ENCODE measurements at regions not wholly inside any gene's neighbourhood (a gene's known extent, or its start where the extent isn't known, plus 50 kb on each side); places are given as distances from the start of the nearest gene placed in this dataset.
"Not testable (repeated sequence)": the region's sequence is repeated elsewhere in the genome, so short reads cannot be mapped to it uniquely, and the experiment has no call there.

DNA sequence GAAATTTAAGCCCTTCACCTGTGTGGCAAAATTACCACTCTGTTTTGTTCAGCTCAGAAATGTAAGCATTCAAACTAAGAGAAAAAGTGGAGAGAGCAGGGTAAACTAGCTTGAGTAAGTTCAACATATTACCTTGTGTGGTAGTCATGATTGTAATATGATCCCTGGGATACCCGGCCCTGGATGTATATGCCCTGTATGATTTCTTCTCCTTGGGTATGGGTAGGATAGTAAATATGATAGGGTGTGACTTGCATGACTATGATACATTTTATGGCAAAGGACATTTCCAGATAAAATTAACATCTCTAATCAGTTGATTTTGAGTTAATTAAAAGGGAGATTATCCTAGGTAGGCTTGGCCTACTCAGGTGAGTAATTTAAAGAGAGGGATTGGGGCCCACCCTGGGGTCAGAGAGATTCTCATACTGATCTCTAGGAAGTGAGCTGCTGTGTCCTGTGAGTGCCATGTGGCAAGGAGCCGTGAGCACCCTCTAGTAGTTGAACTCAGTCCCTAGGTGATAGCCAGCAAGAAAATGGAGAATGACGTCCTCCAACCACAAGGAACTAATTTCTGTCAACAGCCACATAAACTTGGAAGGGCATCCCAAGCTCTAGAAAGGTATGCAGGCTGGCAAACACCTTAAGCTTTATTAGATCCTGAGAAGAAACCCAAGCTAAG lies 62.2 kb upstream of the ANXA1 start:
- TF ChIP-seq POLR2A (IDR thresholded peaks at IDR 0.05) (no peak), POLR2AphosphoS5 (IDR thresholded peaks at IDR 0.05) (no peak), EP300 (IDR thresholded peaks at IDR 0.05) (no peak)
- TF ChIP-seq, protein P1, sequence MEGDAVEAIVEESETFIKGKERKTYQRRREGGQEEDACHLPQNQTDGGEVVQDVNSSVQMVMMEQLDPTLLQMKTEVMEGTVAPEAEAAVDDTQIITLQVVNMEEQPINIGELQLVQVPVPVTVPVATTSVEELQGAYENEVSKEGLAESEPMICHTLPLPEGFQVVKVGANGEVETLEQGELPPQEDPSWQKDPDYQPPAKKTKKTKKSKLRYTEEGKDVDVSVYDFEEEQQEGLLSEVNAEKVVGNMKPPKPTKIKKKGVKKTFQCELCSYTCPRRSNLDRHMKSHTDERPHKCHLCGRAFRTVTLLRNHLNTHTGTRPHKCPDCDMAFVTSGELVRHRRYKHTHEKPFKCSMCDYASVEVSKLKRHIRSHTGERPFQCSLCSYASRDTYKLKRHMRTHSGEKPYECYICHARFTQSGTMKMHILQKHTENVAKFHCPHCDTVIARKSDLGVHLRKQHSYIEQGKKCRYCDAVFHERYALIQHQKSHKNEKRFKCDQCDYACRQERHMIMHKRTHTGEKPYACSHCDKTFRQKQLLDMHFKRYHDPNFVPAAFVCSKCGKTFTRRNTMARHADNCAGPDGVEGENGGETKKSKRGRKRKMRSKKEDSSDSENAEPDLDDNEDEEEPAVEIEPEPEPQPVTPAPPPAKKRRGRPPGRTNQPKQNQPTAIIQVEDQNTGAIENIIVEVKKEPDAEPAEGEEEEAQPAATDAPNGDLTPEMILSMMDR (IDR thresholded peaks at IDR 0.05) = no peak
- Histone ChIP-seq H3K27me3 (no peaks in the 10 kb centered on the region), H3K9me3 (no peaks in the 10 kb centered on the region), H3K27ac (no peak overlapping the region), H3K36me3 (no peaks in the 10 kb centered on the region), H3K4me3 (no peak overlapping the region), H3K4me1 (no peaks in the 10 kb centered on the region)
- DNase-seq (ENCODE audit: low spot score in 2 of 2) = no peak
- WGBS = 78% methylated on average over 3 of the region's 3 CpGs

DNA sequence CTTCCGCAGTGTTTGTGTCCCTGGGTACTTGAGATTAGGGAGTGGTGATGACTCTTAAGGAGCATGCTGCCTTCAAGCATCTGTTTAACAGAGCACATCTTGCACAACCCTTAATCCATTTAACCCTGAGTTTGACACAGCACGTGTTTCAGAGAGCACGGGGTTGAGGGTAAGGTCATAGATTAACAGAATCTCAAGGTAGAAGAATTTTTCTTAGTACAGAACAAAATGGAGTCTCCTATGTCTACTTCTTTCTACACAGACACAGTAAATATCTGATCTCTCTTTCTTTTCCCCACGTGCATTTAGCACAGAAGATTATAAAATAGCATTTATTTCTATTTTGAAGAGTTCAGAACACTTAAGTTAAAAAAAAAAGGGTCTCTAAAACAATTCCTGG lies 63.8 kb upstream of the ANXA1 start:
- H3K4me3 ChIP-seq; H3K4me1 ChIP-seq; H3K9me3 ChIP-seq; H3K27me3 ChIP-seq; H3K27ac ChIP-seq; DNase-seq (ENCODE audit: low spot score in 2 of 2); H3K36me3 ChIP-seq: not testable (repeated sequence)
- WGBS = 78% methylated on average over 3 of the region's 4 CpGs

DNA sequence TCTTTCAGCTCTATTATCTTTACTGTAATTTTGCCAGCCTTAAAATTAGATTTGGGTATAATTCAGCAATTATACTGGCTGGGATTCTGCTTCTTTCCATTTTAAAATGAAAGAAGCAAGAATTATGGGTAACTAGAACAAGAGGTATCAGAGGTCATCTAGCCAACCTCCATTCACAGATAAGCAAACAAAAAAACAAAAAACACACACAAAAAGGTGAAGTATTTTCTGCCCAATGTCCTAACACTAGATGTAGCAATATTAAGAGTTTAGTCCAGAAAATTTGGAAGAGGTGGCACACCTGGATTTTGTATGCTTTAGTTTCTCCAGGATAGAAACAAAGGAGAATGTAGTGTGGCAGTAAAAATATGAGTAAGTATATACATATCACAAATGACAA lies 68.1 kb upstream of the ANXA1 start:
- no peak for TF ChIP-seq EP300 (IDR thresholded peaks at IDR 0.05)
- TF ChIP-seq POLR2A (IDR thresholded peaks at IDR 0.05) = no peak
- no peak for TF ChIP-seq POLR2AphosphoS5 (IDR thresholded peaks at IDR 0.05)
- TF ChIP-seq, protein P1 (IDR thresholded peaks at IDR 0.05) = no peak
- H3K27me3 ChIP-seq = no peaks in the 10 kb centered on the region
- no peaks in the 10 kb centered on the region for H3K9me3 ChIP-seq
- H3K4me1 ChIP-seq = peaks cover 12% of the 10 kb centered on the region
- no peak for DNase-seq (ENCODE audit: low spot score in 2 of 2)
- no peak overlapping the region for H3K4me3 ChIP-seq
- no peaks in the 10 kb centered on the region for H3K36me3 ChIP-seq
- no peak overlapping the region for H3K27ac ChIP-seq

DNA sequence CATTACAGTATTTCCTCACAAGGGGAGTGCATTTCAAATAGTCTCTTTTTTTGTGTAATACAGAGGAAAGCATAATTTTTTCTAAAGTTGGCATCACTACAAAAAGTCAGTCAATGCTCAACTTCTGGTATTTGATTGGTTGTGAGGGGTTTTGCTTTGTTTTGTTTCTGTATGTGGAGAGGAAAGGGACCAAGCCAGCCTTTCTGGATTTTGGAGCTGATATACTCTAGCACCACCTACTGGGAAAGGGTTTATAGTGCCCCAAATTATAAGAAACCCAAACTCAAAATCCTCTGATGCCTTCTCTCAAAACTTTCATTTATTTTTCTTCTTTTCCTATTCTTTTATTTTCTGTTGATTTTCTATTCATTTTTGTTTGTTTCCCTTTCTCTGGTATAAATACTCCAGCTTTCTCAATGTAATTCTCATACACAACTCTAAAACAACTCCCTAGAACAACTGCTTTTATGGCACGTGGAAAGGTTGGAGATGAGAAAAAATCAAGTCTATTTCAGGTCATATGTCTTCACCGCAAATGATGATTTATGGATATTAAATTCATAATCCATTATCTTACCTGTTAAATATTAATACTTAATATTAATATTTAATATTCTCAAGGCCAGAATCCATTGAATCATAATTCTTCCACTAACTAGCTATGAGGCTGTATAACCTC lies 69.5 kb upstream of the ANXA1 start:
- H3K27me3 ChIP-seq = no peaks in the 10 kb centered on the region
- H3K27ac ChIP-seq = no peak overlapping the region
- peaks cover 12% of the 10 kb centered on the region for H3K4me1 ChIP-seq
- no peaks in the 10 kb centered on the region for H3K36me3 ChIP-seq
- no peaks in the 10 kb centered on the region for H3K9me3 ChIP-seq
- H3K4me3 ChIP-seq = no peak overlapping the region
- WGBS = 87% methylated on average over 2 of the region's 2 CpGs
- no peak for DNase-seq (ENCODE audit: low spot score in 2 of 2)
- TF ChIP-seq, protein P1 (IDR thresholded peaks at IDR 0.05) = peak; percentile 50 to 68
- TF ChIP-seq EP300 (IDR thresholded peaks at IDR 0.05) = no peak

DNA sequence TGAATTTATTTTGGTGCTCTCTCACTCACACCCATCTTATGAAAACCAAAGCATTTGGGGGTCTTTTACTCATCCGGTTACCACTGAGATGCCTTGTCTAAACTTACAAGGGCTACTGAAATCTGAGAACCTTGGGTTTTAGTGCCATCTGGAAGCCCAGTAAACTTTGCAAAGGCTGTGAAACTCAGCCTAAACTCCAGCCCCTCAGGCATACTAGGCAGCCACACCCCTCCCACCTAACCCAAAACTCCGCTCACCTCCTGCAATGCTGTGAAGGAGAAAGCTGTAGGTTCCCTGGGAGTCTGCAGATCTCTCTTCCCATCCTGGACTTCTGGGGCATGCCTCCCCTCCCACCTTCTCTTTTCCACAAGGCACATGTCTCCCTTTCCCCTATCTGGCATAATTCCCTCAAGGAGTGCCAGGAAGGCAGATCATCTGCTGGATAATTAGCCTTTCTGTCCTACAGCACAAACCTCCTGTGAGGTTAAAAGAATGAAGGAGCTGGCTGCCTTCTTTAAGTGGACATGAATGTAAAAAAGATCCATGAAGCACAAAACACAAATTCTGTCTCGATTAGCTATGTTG lies 71.5 kb upstream of the ANXA1 start:
- H3K4me3 ChIP-seq = no peak overlapping the region
- H3K27ac ChIP-seq = no peak overlapping the region
- H3K27me3 ChIP-seq = no peaks in the 10 kb centered on the region
- no peak for DNase-seq (ENCODE audit: low spot score in 2 of 2)
- no peaks in the 10 kb centered on the region for H3K36me3 ChIP-seq
- no peaks in the 10 kb centered on the region for H3K9me3 ChIP-seq
- 62% methylated on average over 3 of the region's 3 CpGs for WGBS
- peaks cover 12% of the 10 kb centered on the region for H3K4me1 ChIP-seq
- no peak for TF ChIP-seq POLR2A (IDR thresholded peaks at IDR 0.05)
- TF ChIP-seq, protein P1 (IDR thresholded peaks at IDR 0.05) = no peak

Data from suprapubic skin (tissue), 4 donors.